ENCODE measurements at regions not wholly inside any gene's neighbourhood (a gene's known extent, or its start where the extent isn't known, plus 50 kb on each side); places are given as distances from the start of the nearest gene placed in this dataset.

DNA sequence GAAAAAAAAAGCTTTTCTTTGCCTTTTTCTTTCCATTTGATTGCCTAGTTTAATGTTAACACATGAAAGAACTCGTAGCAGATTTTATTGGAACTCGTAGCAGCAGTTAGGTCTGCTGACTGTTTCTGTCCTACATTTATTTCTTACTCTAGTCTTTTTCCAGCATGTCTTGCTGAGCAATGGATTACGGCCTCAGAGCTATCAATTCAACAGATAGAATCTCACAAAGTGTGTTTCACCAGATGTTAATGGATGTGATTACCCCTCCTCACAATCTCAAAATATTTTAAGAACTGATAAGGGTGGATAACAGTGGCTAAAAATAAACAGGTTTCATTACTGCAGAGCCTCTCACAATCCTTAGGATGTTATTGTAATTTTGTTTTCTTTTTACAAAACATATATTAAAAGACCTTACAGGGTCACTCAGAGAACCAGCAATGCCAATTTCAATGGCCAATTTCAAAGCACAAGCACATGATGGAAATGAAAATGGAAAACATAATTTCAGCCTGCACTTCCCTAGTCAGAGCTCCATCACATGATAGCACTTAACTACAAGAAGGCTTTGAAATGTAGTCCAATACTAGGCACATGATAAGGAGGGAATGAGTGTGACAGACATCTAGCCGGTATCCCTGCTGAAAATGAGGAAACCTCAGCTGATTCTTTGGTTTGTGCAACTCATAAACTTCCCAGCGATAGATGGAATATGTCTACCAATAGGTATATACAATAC is 838.1 kb upstream of the SEMA6D start:
- intact Hi-C loops (cut with micrococcal nuclease): no loop called here
- no peak overlapping the region for H3K27ac Mint-ChIP-seq
- Histone ChIP-seq H4K20me1 (ENCODE audit: control insufficient read depth, insufficient read depth, low read length, poor library complexity, severe bottlenecking) (no peaks in the 10 kb centered on the region), H3K79me2 (ENCODE audit: control insufficient read depth, insufficient read depth, low read length) (no peaks in the 10 kb centered on the region), H3K4me3 (ENCODE audit: control extremely low read depth in 1 of 5, extremely low read depth in 1 of 5, insufficient read depth in 1 of 5, low read depth in 2 of 5, low read length in 4 of 5) (no peak overlapping the region), H3K4me1 (ENCODE audit: control insufficient read depth in 2 of 2, insufficient read depth in 2 of 2, low read length in 2 of 2) (no peaks in the 10 kb centered on the region), H2AFZ (ENCODE audit: insufficient read depth, low read depth, low read length, poor library complexity, severe bottlenecking) (no peak overlapping the region), H3K9me3 (ENCODE audit: control extremely low read depth in 1 of 3, control insufficient read depth in 2 of 3, insufficient read depth in 1 of 3, low read length in 2 of 3) (no peaks in the 10 kb centered on the region), H3K27ac (ENCODE audit: low read length in 2 of 2) (no peak overlapping the region), H3K27me3 (replicated peaks in 1 of 4; ENCODE audit: control extremely low read depth in 1 of 4, control insufficient read depth in 3 of 4, insufficient read depth in 4 of 4, low read length in 3 of 4) (no peaks in the 10 kb centered on the region), H3K4me2 (replicated peaks; ENCODE audit: low read depth, low read length, poor library complexity, severe bottlenecking) (no peak overlapping the region), H3K36me3 (replicated peaks in 1 of 2; ENCODE audit: control extremely low read depth in 1 of 2, control insufficient read depth in 1 of 2, extremely low read depth in 1 of 2, insufficient read depth in 2 of 2, low read length in 1 of 2) (no peaks in the 10 kb centered on the region), H3K9ac (ENCODE audit: low read length) (no peak overlapping the region)
- H3K4me3 Mint-ChIP-seq: no peak overlapping the region
- DNase-seq: no peak
- ChIA-PET CTCF (interaction anchor here (0.6 kb wide), 1 partner anchor 31 kb away, joined by 3 read pairs; no protein-coding TSS in a partner anchor), POLR2A (no interaction called here)
- TF ChIP-seq, protein P1, sequence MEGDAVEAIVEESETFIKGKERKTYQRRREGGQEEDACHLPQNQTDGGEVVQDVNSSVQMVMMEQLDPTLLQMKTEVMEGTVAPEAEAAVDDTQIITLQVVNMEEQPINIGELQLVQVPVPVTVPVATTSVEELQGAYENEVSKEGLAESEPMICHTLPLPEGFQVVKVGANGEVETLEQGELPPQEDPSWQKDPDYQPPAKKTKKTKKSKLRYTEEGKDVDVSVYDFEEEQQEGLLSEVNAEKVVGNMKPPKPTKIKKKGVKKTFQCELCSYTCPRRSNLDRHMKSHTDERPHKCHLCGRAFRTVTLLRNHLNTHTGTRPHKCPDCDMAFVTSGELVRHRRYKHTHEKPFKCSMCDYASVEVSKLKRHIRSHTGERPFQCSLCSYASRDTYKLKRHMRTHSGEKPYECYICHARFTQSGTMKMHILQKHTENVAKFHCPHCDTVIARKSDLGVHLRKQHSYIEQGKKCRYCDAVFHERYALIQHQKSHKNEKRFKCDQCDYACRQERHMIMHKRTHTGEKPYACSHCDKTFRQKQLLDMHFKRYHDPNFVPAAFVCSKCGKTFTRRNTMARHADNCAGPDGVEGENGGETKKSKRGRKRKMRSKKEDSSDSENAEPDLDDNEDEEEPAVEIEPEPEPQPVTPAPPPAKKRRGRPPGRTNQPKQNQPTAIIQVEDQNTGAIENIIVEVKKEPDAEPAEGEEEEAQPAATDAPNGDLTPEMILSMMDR (IDR thresholded peaks at IDR 0.05): no peak
- TF ChIP-seq EZH2 (IDR thresholded peaks at IDR 0.05; ENCODE audit: borderline replicate concordance, insufficient read depth, low read depth, low read length, poor library complexity, severe bottlenecking): no peak
- H3K4me1 Mint-ChIP-seq: no peaks in the 10 kb centered on the region
- H3K9me3 Mint-ChIP-seq (ENCODE audit: insufficient read depth): peaks cover 7% of the 10 kb centered on the region
- ATAC-seq (ENCODE audit: low read depth): no peak
- WGBS (ENCODE audit: insufficient coverage): 80% methylated on average over 2 of the region's 5 CpGs
- H3K27me3 Mint-ChIP-seq: no peaks in the 10 kb centered on the region

DNA sequence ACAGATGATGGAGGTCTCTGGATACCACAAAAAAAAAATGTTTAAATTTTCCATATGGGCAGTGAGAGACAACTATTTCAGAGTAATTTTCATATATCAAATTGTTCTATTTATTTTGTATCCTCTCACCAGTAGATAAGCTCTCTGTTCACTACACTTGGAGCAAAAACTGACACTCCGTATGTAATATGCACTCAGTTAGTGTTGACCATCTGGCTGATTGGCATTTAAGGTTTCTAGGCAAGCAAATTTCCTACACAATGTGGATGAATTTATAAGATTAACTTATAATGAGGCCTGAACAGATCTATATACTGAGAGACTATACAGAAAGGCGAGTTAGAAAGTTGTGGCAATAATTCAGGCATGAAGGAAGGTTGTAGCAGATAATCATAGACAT is 836.5 kb upstream of the SEMA6D start:
- DNase-seq (no peak), ATAC-seq (ENCODE audit: low read depth) (no peak)
- H3K27ac Mint-ChIP-seq: no peak overlapping the region
- CTCF ChIA-PET: no interaction called here
- no peak overlapping the region for H3K4me3 Mint-ChIP-seq
- Histone ChIP-seq H3K27ac (ENCODE audit: low read length in 2 of 2) (no peak overlapping the region), H3K27me3 (replicated peaks in 1 of 4; ENCODE audit: control extremely low read depth in 1 of 4, control insufficient read depth in 3 of 4, insufficient read depth in 4 of 4, low read length in 3 of 4) (no peaks in the 10 kb centered on the region), H3K9me3 (ENCODE audit: control extremely low read depth in 1 of 3, control insufficient read depth in 2 of 3, insufficient read depth in 1 of 3, low read length in 2 of 3) (peaks cover 0 to 2% (median 0%) of the 10 kb centered on the region in 3 donors), H4K20me1 (ENCODE audit: control insufficient read depth, insufficient read depth, low read length, poor library complexity, severe bottlenecking) (no peaks in the 10 kb centered on the region), H3K4me1 (ENCODE audit: control insufficient read depth in 2 of 2, insufficient read depth in 2 of 2, low read length in 2 of 2) (no peaks in the 10 kb centered on the region), H3K79me2 (ENCODE audit: control insufficient read depth, insufficient read depth, low read length) (no peaks in the 10 kb centered on the region), H3K9ac (ENCODE audit: low read length) (no peak overlapping the region), H3K4me3 (ENCODE audit: control extremely low read depth in 1 of 5, extremely low read depth in 1 of 5, insufficient read depth in 1 of 5, low read depth in 2 of 5, low read length in 4 of 5) (no peak overlapping the region), H2AFZ (ENCODE audit: insufficient read depth, low read depth, low read length, poor library complexity, severe bottlenecking) (no peak overlapping the region), H3K4me2 (replicated peaks; ENCODE audit: low read depth, low read length, poor library complexity, severe bottlenecking) (no peak overlapping the region), H3K36me3 (replicated peaks in 1 of 2; ENCODE audit: control extremely low read depth in 1 of 2, control insufficient read depth in 1 of 2, extremely low read depth in 1 of 2, insufficient read depth in 2 of 2, low read length in 1 of 2) (no peaks in the 10 kb centered on the region)
- WGBS (ENCODE audit: insufficient coverage): no CpG with 5 or more reads among the region's 2 CpGs
- peaks cover 4% of the 10 kb centered on the region for H3K9me3 Mint-ChIP-seq (ENCODE audit: insufficient read depth)
- no peaks in the 10 kb centered on the region for H3K27me3 Mint-ChIP-seq
- TF ChIP-seq, protein P1 (IDR thresholded peaks at IDR 0.05): no peak
- no peak for TF ChIP-seq EZH2 (IDR thresholded peaks at IDR 0.05; ENCODE audit: borderline replicate concordance, insufficient read depth, low read depth, low read length, poor library complexity, severe bottlenecking)
- intact Hi-C loops (cut with micrococcal nuclease): no loop called here
- H3K4me1 Mint-ChIP-seq: no peaks in the 10 kb centered on the region
- POLR2A ChIA-PET: no interaction called here

Data from B cell (primary cell).